HepG2 (cell line): ENCODE measurements at regions not wholly inside any gene's neighbourhood (a gene's known extent, or its start where the extent isn't known, plus 50 kb on each side); places are given as distances from the start of the nearest gene placed in this dataset.

ENCODE experiments used
- CREB3 ChIP-seq: sonication (generic); formaldehyde crosslinking; IDR thresholded peaks from 2 replicates; pipeline ENCODE4 v1.5.0; 2020; ENCODE audit warnings: missing genetic modification reagents
- E2F5 ChIP-seq: sonication (generic); formaldehyde crosslinking; conservative IDR thresholded peaks from 2 replicates; pipeline ENCODE4 v1.4.0; 2020; ENCODE audit warnings: missing genetic modification reagents
- ELF4 ChIP-seq: sonication (generic); formaldehyde crosslinking; IDR thresholded peaks from 2 replicates; pipeline ENCODE4 v1.5.0; 2020; ENCODE audit warnings: missing genetic modification reagents, mild to moderate bottlenecking, moderate library complexity, borderline replicate concordance
- ERF ChIP-seq: IDR thresholded peaks from 2 replicates; pipeline ENCODE4 v1.6.1; 2018; ENCODE audit warnings: missing biosample characterization, missing genetic modification reagents
- ETV5 ChIP-seq: IDR thresholded peaks from 2 replicates; pipeline ENCODE4 v1.6.1; 2018; ENCODE audit warnings: missing biosample characterization, missing genetic modification reagents, inconsistent platforms, borderline replicate concordance
- FUBP1 ChIP-seq: sonication (generic); formaldehyde crosslinking; IDR thresholded peaks from 2 replicates; pipeline ENCODE4 v1.5.1; 2020; ENCODE audit warnings: missing genetic modification reagents, mild to moderate bottlenecking, borderline replicate concordance
- HMGXB3 ChIP-seq: sonication (generic); formaldehyde crosslinking; IDR thresholded peaks from 2 replicates; pipeline ENCODE4 v1.4.0; 2020; ENCODE audit warnings: missing genetic modification reagents, borderline replicate concordance
- NPAS2 ChIP-seq: sonication (generic); formaldehyde crosslinking; IDR thresholded peaks from 2 replicates; pipeline ENCODE4 v1.8.0; 2022; ENCODE audit warnings: mild to moderate bottlenecking, missing genetic modification reagents, borderline replicate concordance
- SRSF9 ChIP-seq: fragments of 200-400 bp; formaldehyde crosslinking; IDR thresholded peaks from 2 replicates; pipeline ENCODE4 v1.6.1; 2018; ENCODE audit warnings: borderline replicate concordance, mild to moderate bottlenecking, low read depth, low read length; ENCODE audit not compliant: insufficient read depth, poor library complexity, severe bottlenecking
- TEAD3 ChIP-seq: optimal IDR thresholded peaks from 2 replicates; pipeline ENCODE3; 2016; ENCODE audit warnings: borderline replicate concordance
- TERF1 ChIP-seq: sonication (generic); formaldehyde crosslinking; IDR thresholded peaks from 2 replicates; pipeline ENCODE4 v1.8.0; 2022; ENCODE audit warnings: mild to moderate bottlenecking, missing genetic modification reagents, moderate library complexity
- XRCC5 ChIP-seq: fragments of 200-400 bp; formaldehyde crosslinking; optimal IDR thresholded peaks from 2 replicates; pipeline ENCODE3; 2017; ENCODE audit warnings: mild to moderate bottlenecking, low read length
- ZNF101 ChIP-seq: sonication (generic); formaldehyde crosslinking; IDR thresholded peaks from 2 replicates; pipeline ENCODE4 v1.4.0; 2020; ENCODE audit warnings: mild to moderate bottlenecking, low read depth, missing genetic modification reagents, borderline replicate concordance
- ZNF205 ChIP-seq: IDR thresholded peaks from 2 replicates; pipeline ENCODE4 v1.6.1; 2018; ENCODE audit warnings: missing biosample characterization, missing genetic modification reagents
- ZNF362 ChIP-seq: sonication (generic); formaldehyde crosslinking; IDR thresholded peaks from 2 replicates; pipeline ENCODE4 v1.4.0; 2020; ENCODE audit warnings: missing genetic modification reagents, mild to moderate bottlenecking, borderline replicate concordance

- TF ChIP-seq XRCC5 (no peak), TEAD3 (CRISPR knock-in tag) (no peak), ZNF101 (CRISPR knock-in tag) (no peak), E2F5 (CRISPR knock-in tag) (no peak), HMGXB3 (CRISPR knock-in tag) (no peak), CREB3 (no peak), ZNF362 (CRISPR knock-in tag) (no peak), FUBP1 (CRISPR knock-in tag) (no peak), TERF1 (CRISPR knock-in tag) (no peak), SRSF9 (no peak), ZNF205 (CRISPR knock-in tag) (no peak), NPAS2 (CRISPR knock-in tag) (no peak), ERF (CRISPR knock-in tag) (no peak), ETV5 (no peak), ELF4 (CRISPR knock-in tag) (no peak)
These were observed 282.1 kb downstream of the ZEB1 start (continued) for GRCh38 chr10:31601136-31601535.
